ENCODE measurements at regions not wholly inside any gene's neighbourhood (a gene's known extent, or its start where the extent isn't known, plus 50 kb on each side); places are given as distances from the start of the nearest gene placed in this dataset.
"Not testable (repeated sequence)": the region's sequence is repeated elsewhere in the genome, so short reads cannot be mapped to it uniquely, and the experiment has no call there.

DNA sequence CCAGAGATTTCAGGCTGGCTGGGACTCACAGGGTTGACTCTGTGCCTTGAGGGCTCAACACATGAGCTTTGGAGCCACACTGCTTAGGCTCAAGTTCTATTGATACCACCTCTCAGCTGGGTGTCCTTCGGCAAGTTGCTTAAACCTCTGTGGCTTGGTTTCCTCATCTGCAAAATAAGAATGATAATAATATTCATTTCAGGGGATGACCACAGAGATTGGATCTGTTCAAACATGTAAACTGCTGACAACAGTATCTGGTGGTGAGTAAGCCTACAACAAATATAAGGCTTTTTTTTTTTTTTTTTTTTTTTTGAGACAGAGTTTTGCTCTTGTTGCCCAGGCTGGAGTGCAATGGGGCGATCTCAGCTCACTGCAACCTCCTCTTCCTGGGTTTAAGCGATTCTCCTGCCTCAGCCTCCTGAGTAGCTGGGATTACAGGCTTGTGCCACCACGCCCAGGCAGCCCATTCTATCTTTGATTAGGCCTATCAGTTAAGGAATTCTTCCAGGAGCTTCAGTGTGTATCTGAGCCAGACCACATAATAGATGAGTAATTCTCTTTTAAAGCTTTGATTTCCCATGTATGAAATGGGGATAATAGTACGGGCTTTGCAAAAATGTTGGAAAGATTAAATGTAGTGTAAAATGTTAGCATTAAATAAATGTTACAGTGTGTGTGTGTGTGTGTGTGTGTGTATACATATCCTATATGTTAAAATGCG is 437.6 kb downstream of the PRDM2 start:
- DNase-seq (ENCODE audit: low spot score): no peak

DNA sequence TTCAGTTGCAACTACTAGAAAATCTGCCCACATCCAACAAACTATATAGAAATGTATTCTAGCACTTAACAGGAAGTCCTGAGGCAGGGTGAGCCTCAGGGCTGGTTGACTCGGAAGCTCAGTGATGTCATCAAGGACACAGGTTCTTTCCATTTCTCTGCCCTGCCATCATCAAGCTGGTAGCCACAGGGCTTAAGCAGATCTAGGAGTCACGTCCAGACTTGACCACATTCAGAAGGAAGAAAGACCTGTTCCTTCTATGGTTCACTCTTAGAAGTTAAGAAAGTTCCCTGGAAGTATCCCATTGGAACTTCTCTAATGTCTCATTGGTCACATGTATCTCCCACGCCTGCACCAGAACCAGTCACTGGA is 438.1 kb downstream of the PRDM2 start:
- no peak for DNase-seq (ENCODE audit: low spot score)

GRCh38 chr1:14138687-14139086 is 438.7 kb downstream of the PRDM2 start:
- no peak for DNase-seq (ENCODE audit: low spot score)

DNA sequence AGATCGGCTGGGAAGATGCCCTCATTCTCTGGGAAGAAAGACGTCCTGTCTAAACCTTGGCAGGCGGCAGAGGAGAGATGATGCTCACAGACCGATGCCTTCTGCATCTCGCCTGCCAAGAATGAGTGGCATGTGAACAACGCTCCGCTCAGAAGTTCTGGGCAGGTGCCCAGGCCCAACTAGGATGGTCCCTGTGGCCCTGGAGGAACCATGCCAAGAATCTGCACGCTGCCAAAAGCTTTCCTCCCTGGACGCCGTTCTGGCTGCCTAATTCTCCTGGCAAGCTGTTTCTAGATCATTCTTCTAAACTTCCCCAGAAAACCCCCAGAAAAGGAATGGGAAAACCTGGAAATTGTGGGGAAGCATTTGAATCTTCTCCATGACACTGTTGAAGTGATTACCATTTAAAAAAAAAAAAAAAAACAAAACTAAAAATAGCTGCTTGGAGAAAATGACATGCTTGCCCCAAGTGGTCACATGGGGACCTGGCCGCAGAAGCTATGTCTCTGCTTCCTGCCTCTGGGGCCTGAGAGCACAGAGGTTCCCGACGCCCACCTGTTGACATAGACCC is 440.9 kb downstream of the PRDM2 start:
- peak; percentile 52 for DNase-seq (ENCODE audit: low spot score)

DNA sequence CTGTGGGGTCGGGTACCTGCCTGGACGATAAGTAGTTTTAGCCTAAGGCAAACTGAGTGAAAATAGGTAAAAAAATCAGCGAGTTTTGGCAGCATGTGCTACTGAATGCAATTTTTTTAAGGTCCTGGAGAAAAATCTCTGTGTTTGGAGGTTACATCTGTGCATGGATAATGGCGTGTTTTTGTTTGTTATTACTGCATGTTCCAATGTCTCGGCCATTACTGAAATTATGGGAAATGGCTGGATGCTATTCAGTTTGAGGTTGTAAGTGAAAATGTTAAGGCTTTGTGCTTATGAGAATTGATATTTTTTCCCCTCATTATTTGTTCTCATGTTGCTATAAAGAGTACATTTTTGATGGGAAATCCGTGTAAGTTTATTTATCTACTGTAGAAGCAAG is 441.7 kb downstream of the PRDM2 start:
- DNase-seq (ENCODE audit: low spot score): no peak

DNA sequence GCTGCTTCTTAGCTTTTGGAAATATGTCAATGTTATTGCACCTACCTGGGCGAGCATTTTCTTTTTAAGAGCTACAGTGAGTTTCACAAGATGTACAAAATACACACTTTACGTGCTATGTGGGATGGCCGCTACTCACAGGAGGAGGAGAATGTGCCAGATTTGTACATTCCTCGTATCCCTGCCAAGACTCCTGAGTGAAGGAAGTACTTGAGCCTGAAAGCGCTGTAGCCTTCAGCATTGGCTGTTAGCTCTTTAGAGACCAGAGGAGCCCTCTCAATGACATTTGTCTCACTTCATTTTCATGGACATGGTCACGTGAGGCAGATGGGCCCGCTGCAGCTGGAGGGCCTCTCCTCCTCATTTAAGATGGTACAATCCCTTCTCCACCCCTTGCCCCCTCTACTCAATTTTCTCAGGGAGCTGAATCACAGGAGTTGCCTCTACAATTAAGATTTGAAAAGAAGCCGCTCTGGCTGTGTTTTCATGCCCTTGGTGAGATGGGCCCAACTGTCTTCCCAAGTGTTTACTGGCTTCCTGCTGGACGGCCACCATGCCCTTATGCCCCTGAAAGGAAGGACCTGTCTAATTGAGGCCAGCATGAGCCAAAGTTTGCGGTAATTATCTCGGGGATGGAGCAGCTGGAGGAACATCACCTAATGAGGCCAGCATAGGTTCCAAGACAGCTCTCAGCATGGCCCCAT is 442.6 kb downstream of the PRDM2 start:
- DNase-seq (ENCODE audit: low spot score): no peak

DNA sequence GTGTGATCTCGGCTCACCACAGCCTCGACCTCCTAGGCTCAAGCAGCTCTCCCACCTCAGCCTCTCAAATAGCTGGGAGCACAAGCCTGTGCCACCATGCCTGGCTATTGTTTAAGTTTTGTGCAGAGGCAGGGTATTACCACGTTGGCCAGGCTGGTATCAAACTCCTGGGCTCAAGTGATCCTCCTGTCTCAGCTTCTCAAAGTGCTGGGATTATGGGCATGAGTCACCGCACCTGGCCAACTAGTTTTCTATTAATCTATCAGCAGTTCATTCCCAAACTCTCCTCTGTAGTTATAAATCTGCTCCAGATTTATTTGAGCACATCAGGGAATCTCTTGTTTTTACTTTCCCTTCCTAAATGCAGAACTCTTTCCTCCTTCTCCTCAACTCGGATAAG is 443.8 kb downstream of the PRDM2 start:
- DNase-seq (ENCODE audit: low spot score): no peak

DNA sequence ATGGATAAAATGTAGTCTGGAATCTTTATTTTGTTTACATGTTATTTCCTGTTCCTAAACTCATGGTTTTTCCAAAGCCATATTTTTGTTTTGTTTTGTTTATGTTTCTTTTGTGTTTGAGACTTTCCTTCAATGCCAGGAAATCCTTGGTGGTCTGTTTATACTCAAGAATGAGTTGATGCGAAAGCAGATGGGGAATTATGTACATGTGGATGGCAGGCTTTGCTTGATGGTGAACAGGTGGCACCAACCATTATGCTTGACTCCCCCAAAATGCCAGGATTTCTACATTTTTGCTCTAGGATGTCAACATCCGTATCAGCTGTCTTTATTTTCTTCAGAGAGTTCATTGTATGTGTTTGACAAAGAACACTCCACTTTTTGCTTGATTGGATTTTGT is 448.5 kb downstream of the PRDM2 start:
- no peak for DNase-seq (ENCODE audit: low spot score)

DNA sequence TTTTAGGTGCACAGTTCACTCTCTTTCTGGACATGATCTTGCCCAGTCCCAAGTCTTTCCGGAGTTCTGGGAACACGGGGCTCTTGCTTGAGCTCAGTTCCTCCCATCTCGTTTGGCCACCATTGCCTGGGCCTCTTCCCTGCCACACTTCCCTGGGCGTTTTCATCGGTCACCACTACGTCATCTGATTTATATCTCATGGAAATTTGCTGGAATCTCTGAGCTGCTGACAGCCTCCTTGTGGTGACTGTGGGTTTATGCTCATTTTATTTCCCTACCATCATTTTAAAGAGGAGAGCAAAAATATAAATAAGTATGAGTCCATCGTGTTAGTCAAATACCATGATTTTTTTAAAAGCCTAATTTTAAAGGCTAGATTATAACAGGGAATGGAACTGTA is 449.1 kb upstream of the KAZN start:
- DNase-seq (ENCODE audit: low spot score): no peak

DNA sequence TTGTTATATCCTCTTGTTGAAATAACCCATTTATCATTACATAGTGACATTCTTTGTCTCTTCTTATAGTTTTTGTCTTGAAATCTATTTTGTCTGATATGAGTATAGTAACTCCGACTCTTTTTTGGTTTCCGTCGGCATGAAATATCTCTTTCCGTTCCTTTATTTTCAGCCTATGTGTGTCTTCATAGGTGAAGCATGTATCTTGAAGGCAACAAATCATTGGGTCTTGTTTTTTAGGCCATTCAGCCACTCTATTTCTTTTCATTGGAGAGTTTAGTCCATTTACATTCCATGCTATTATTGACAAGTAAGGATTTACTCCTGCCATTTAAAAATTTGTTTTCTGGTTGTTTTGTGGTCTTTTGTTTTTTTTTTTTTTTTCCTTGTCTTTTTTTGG is 441.9 kb upstream of the KAZN start:
- no peak for DNase-seq (ENCODE audit: low spot score)

- no peak for DNase-seq (ENCODE audit: low spot score)
Measured at GRCh38 chr1:14160781-14161180, 437.7 kb upstream of the KAZN start.

DNA sequence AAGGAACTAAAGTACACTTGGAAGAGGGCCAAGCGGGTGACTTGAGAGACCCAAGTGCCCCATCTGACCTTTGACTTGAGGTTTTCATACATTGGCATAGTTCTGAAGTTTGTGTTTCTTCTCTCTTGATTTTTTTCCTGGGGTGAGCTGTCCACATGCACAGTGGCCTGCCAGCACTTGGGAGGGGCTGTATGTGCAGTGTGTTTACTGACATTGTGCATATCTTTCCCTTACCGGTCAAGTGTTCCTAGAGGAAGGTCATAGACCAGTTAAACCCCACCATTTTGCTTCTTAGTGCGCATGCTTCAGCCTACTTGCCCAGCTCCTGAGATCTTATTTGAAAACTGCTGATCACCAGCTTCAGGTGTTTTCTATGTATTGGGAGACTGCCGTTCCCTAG is 435.2 kb upstream of the KAZN start:
- no peak for DNase-seq (ENCODE audit: low spot score)

- DNase-seq (ENCODE audit: low spot score): peak; percentile 11
Measured at GRCh38 chr1:14165371-14165801, 433.1 kb upstream of the KAZN start.

DNA sequence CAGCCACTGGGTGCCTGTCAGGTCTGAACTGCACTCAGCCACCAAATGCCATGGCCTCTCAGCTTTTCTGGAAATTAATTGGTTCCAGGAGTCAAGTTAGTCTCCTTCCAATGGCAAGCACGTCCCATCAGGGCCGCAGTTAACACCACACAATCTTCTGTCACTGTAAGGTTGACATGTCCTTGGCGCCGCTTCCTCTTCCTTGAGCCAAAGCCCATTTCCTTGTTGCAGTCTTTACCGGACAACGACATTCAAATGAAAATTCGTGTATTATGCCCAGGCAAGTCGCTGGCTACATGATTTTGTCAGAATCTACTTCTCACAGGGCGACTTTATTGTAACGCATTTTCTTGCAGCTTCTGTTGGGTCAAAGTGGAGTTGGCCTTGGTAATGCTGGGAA is 430.6 kb upstream of the KAZN start:
- DNase-seq (ENCODE audit: low spot score): no peak

DNA sequence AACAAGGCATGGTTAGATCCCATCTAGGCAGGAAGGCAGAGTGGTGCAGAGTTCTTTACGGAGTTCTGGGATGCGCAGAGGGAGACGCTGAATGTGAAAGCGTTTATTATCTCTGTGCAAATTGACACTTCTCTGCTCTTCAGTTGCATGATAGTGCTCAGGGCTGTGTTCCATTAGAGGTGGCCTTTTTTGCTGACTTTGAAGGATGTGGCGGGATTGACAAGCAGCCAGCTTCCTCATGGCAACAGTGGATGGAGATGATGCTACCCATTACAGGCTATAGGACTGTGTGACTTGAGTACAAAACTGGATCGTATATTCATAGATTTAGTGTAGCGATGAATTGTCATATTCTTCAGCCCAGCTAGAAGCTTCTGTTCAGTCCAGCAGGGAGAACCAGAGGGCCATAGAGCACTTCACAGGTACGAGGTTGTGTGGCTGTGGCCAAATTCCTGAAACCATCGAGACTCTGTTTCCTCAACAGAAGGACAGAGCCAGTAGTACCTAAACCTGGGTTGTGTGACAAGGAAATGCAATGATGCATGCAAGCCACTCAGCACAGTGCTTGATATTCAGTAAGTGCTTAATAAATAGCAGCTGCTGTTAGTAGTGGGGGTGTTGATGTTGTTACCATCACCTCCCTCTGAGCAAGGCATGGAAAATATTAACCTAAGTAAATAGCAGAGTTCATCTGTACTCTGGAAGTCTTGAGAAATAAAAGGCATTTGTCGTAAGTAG is 430.0 kb upstream of the KAZN start:
- no peak for DNase-seq (ENCODE audit: low spot score)

DNA sequence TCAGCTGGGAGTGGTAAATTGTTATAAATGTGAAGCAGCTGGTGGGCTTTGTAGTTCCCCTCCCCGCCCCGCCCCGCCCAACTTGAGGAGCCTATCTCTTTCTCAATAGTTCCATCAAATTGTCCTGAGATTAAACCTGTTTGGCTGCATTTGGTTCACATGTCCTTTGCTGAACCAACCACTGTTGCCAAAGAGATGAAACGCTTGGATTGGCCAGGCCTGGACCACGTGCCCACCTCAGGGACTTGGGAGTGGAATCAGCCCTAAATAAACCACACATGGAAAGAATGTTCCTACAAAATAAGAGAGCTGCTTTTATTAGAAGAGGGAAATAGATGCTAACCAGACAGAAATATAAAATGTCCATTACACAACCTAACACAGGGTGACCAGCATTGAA is 424.9 kb upstream of the KAZN start:
- DNase-seq (ENCODE audit: low spot score): no peak

- not testable (repeated sequence) for DNase-seq (ENCODE audit: low spot score)
Measured at GRCh38 chr1:14177866-14178265, 420.6 kb upstream of the KAZN start.

DNA sequence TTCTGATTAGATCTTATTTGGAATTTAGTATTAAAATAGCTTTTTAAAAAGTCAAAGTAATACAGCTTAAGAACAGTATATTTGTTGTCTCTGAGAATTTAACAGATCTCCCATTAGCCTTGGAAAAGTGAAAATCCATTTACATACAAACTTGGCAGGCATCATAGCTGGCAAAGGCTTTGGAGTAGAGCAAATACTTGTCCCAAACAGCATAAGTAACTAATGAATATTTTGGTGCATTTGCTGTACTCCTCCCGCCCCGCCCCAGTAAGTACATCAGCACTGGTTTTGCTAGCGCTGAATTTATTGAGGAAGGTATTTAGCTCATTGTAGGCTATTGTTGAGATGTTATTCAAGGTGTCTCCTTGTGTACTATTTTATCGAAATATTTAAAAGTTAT is 417.7 kb upstream of the KAZN start:
- DNase-seq (ENCODE audit: low spot score): peak; percentile 15

DNA sequence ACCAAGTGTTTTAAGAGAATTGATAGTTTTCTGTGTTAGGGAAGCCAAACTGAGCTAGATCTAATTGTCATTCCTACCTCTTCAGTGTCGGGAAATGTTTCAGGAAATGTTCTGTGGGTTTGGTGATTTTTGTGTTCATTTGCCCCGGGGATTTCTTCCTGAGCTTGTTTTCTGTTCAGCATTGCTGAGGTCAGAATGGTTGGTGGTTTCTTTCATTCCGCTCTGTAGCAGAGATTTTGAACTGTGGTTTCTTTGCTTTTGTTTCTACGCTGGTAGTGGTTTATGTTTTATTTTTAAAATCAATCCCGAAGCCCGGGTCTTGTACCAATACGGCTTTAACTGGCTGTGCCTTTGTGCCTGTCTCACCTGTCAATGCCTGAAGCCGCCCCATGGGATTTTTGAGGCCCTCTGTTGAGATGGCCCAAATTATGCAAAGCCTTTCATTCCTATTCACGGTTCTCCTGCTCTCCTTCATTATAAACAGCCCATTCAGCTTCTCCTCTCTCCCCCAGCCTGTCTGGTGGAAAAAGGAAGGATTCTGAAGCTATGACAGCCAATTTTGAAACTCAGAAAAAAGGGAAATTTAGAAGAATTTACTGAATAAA is 417.2 kb upstream of the KAZN start:
- no peak for DNase-seq (ENCODE audit: low spot score)

DNA sequence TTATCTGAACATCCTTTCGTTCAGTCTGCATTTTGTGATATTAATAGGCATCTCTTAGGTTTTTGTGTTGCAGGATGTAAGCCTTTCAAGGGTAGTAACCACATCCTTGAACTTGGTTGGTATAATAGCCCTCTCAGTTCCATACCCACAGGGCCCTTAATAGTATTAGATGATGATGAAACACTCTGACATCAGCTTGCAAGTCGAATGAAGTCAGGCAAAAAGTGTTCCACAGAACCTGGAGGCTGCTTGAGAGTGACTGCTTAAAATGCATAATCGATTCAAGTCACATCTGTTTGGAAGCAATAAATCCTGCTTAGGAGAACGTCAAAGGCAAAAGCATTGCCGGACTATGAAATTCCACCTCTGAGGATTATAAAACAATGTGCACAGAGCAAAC is 415.6 kb upstream of the KAZN start:
- DNase-seq (ENCODE audit: low spot score): no peak

GRCh38 chr1:14183329-14183728 is 415.2 kb upstream of the KAZN start:
- no peak for DNase-seq (ENCODE audit: low spot score)

GRCh38 chr1:14184454-14184853 is 414.0 kb upstream of the KAZN start:
- no peak for DNase-seq (ENCODE audit: low spot score)

All from globus pallidus (tissue), 1 donor.